ENCODE measurements at regions not wholly inside any gene's neighbourhood (a gene's known extent, or its start where the extent isn't known, plus 50 kb on each side); places are given as distances from the start of the nearest gene placed in this dataset.

DNA sequence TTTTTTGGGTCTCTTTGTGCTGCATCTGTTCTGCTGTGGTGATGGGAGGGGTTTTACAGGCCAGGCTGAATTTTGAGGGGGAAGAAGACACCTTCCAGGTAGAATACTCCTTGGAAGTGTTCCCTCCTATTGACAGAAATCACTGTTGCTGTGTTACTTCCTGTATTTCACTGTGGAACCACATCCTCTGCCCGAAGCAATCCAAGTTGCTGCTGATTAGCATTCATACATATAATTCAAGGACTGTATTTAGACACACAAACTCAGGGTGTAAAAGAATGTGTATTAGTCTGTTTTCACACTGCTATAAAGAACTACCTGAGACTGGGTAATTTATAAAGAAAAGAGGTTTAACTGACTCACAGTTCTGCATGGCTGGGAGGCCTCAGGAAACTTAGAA, 50.6 kb upstream of the TMEM244 start:
- no peak for DNase-seq
